Colonic mucosa (tissue), 4 donors: ENCODE measurements at regions not wholly inside any gene's neighbourhood (a gene's known extent, or its start where the extent isn't known, plus 50 kb on each side); places are given as distances from the start of the nearest gene placed in this dataset.

ENCODE experiments used
- DNase-seq: peaks from one replicate; pipeline ENCODE4 v3.0.0-alpha.2; 2020
- H3K27ac ChIP-seq: fragments of 200-600 bp; one replicate; pipeline ENCODE4 v1.8.0; 2021
- H3K27me3 ChIP-seq: fragments of 200-600 bp; one replicate; pipeline ENCODE4 v1.8.0; 2021
- H3K36me3 ChIP-seq: fragments of 200-600 bp; one replicate; pipeline ENCODE4 v1.8.0; 2021
- H3K4me1 ChIP-seq: fragments of 200-600 bp; one replicate; pipeline ENCODE4 v1.8.0; 2021; ENCODE audit warnings: mild to moderate bottlenecking
- H3K4me3 ChIP-seq: fragments of 200-600 bp; one replicate; pipeline ENCODE4 v1.8.0; 2021
- H3K9ac ChIP-seq, 2 donors: one replicate each; pipeline ENCODE4 v1.7.0; 2013; ENCODE audit warnings: control low read depth in 2 of 2, low read depth in 2 of 2, low read length in 2 of 2
- H3K9me3 ChIP-seq: fragments of 200-600 bp; one replicate; pipeline ENCODE4 v1.8.0; 2021
- CTCF ChIP-seq: fragments of 200-600 bp; IDR thresholded peaks from one replicate; pipeline ENCODE4 v1.8.0; 2022; ENCODE audit warnings: antibody characterized with exemption, mild to moderate bottlenecking
- intact Hi-C: fragments of 100-400 bp; cut with DNase I; formaldehyde crosslinking; loops from one replicate; pipeline ENCODE4 v1.14.1; 2022
- donor health status: healthy.
- donor health status: DM: no; HTN: no; CAD: no.
- donor health status: DM: no; HTN: no; CAD: no.

GRCh38 chr7:41312235-41312634 lies 390.7 kb downstream of the INHBA start:
- no peak for TF ChIP-seq CTCF
- H3K27ac ChIP-seq = no peak overlapping the region
- H3K4me1 ChIP-seq = no peaks in the 10 kb centered on the region
- no peaks in the 10 kb centered on the region for H3K9me3 ChIP-seq
- H3K4me3 ChIP-seq = no peak overlapping the region
- no peaks in the 10 kb centered on the region for H3K36me3 ChIP-seq
- no peaks in the 10 kb centered on the region for H3K27me3 ChIP-seq
- peak; percentile 18 for DNase-seq
- H3K9ac ChIP-seq = no peak overlapping the region
- intact Hi-C loops = no loop called here

GRCh38 chr7:41311301-41311700 lies 391.6 kb downstream of the INHBA start:
- no peak for DNase-seq
- TF ChIP-seq CTCF = no peak
- intact Hi-C loops = no loop called here
- Histone ChIP-seq H3K9me3 (no peaks in the 10 kb centered on the region), H3K27ac (no peak overlapping the region), H3K36me3 (no peaks in the 10 kb centered on the region), H3K9ac (no peak overlapping the region), H3K4me1 (no peaks in the 10 kb centered on the region), H3K27me3 (no peaks in the 10 kb centered on the region), H3K4me3 (no peak overlapping the region)

- TF ChIP-seq CTCF = no peak
- Histone ChIP-seq H3K27me3 (no peaks in the 10 kb centered on the region), H3K36me3 (no peaks in the 10 kb centered on the region), H3K4me3 (no peak overlapping the region), H3K27ac (no peak overlapping the region), H3K9me3 (no peaks in the 10 kb centered on the region), H3K9ac (no peak overlapping the region), H3K4me1 (no peaks in the 10 kb centered on the region)
- intact Hi-C loops = no loop called here
- no peak for DNase-seq
Measured at GRCh38 chr7:41306486-41306885, 396.4 kb downstream of the INHBA start.

DNA sequence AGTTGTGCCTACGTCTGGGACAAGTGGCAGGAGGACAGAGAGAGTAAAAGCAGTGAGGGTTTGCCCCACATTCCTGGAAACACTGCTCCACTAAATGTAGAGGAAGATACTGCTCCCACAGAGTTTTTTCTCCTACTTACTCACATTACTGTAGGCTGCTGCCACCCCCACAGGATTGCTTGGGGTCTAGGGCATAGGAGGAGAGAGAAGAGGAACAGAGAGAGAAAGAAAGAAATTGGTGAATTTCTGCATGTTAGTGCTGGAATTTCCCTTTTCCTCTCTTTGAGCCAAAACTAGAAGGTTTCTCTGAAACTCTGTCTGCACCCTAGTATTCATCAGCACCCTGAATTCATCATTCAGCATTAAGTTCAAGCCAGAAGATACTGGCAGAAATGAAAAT lies 397.9 kb downstream of the INHBA start:
- no peak for DNase-seq
- no peak overlapping the region for H3K9ac ChIP-seq
- H3K4me1 ChIP-seq = no peaks in the 10 kb centered on the region
- intact Hi-C loops = no loop called here
- H3K27ac ChIP-seq = no peak overlapping the region
- H3K4me3 ChIP-seq = no peak overlapping the region
- no peaks in the 10 kb centered on the region for H3K9me3 ChIP-seq
- H3K27me3 ChIP-seq = no peaks in the 10 kb centered on the region
- TF ChIP-seq CTCF = no peak
- no peaks in the 10 kb centered on the region for H3K36me3 ChIP-seq

- H3K9me3 ChIP-seq = no peaks in the 10 kb centered on the region
- no peak overlapping the region for H3K4me3 ChIP-seq
- no peaks in the 10 kb centered on the region for H3K36me3 ChIP-seq
- H3K27ac ChIP-seq = no peak overlapping the region
- intact Hi-C loops = no loop called here
- TF ChIP-seq CTCF = no peak
- H3K9ac ChIP-seq = no peak overlapping the region
- no peak for DNase-seq
- H3K27me3 ChIP-seq = no peaks in the 10 kb centered on the region
- H3K4me1 ChIP-seq = no peaks in the 10 kb centered on the region
Measured at GRCh38 chr7:41303709-41304108, 399.2 kb downstream of the INHBA start.

- Histone ChIP-seq H3K36me3 (no peaks in the 10 kb centered on the region), H3K4me1 (no peaks in the 10 kb centered on the region), H3K4me3 (no peak overlapping the region), H3K9me3 (no peaks in the 10 kb centered on the region), H3K27me3 (no peaks in the 10 kb centered on the region), H3K27ac (no peak overlapping the region), H3K9ac (no peak overlapping the region)
- intact Hi-C loops = no loop called here
- DNase-seq = no peak
- no peak for TF ChIP-seq CTCF
Measured at GRCh38 chr7:41298409-41298808, 404.5 kb downstream of the INHBA start.
